Fibroblast of mammary gland (primary cell): ENCODE measurements at regions not wholly inside any gene's neighbourhood (a gene's known extent, or its start where the extent isn't known, plus 50 kb on each side); places are given as distances from the start of the nearest gene placed in this dataset.

Experiments
- DNase-seq: peaks from one replicate; pipeline ENCODE4 v3.0.0-alpha.2; 2010; ENCODE audit warnings: low read depth
- H3K4me3 ChIP-seq: 2 replicates; pipeline ENCODE4 v1.5.1; 2011; ENCODE audit warnings: low read depth, mild to moderate bottlenecking, low read length, moderate library complexity; ENCODE audit not compliant: control insufficient read depth
- CTCF ChIP-seq: conservative IDR thresholded peaks from 2 replicates; pipeline ENCODE4 v1.5.1; 2011; ENCODE audit warnings: low read depth, low read length, inconsistent platforms; ENCODE audit not compliant: control insufficient read depth, insufficient read depth

GRCh38 chr13:44221657-44222056 is 152.0 kb upstream of the SERP2 start:
- no peak overlapping the region for H3K4me3 ChIP-seq
- TF ChIP-seq CTCF = no peak

GRCh38 chr13:44223770-44224444 is 149.7 kb upstream of the SERP2 start:
- no peak for DNase-seq
- TF ChIP-seq CTCF = no peak

More at GRCh38 chr13:44221657-44222056, 152.0 kb upstream of the SERP2 start:
- no peak for DNase-seq

GRCh38 chr13:44224450-44225149 is 149.0 kb upstream of the SERP2 start:
- H3K4me3 ChIP-seq = no peak overlapping the region
- no peak for DNase-seq
- no peak for TF ChIP-seq CTCF

More at GRCh38 chr13:44223770-44224444, 149.7 kb upstream of the SERP2 start:
- no peak overlapping the region for H3K4me3 ChIP-seq

GRCh38 chr13:44229371-44230030 is 144.1 kb upstream of the SERP2 start:
- DNase-seq = no peak
- TF ChIP-seq CTCF = no peak
- no peak overlapping the region for H3K4me3 ChIP-seq

GRCh38 chr13:44230071-44230470 is 143.6 kb upstream of the SERP2 start:
- H3K4me3 ChIP-seq = no peak overlapping the region
- no peak for TF ChIP-seq CTCF
- no peak for DNase-seq

GRCh38 chr13:44230736-44231135 is 142.9 kb upstream of the SERP2 start:
- no peak for TF ChIP-seq CTCF
- H3K4me3 ChIP-seq = no peak overlapping the region
- no peak for DNase-seq
